Activated T-helper 1 cell treated with anti-CD3 and anti-CD28 coated beads, Interleukin-12 subunit alpha, Interleukin-12 subunit beta, Interleukin-2, Interleukin-4 antibody, amounts not matched to agents 30 ng/mL and 10 ng/mL and 1 ng/mL, durations not matched to agents 14 hours and 24 hours and 36 hours (primary cell): ENCODE measurements at regions not wholly inside any gene's neighbourhood (a gene's known extent, or its start where the extent isn't known, plus 50 kb on each side); places are given as distances from the start of the nearest gene placed in this dataset.
"Not testable (repeated sequence)": the region's sequence is repeated elsewhere in the genome, so short reads cannot be mapped to it uniquely, and the experiment has no call there.

Experiments used
- DNase-seq: peaks from one replicate; pipeline ENCODE4 v3.0.0; 2021; ENCODE audit warnings: low spot score
- H3K27ac Mint-ChIP-seq: one replicate; pipeline ENCODE4 v1.8.0; 2021; ENCODE audit warnings: mild to moderate bottlenecking, mixed read lengths
- H3K27me3 Mint-ChIP-seq: one replicate; pipeline ENCODE4 v1.8.0; 2022; ENCODE audit warnings: mild to moderate bottlenecking, moderate library complexity, mixed read lengths; ENCODE audit not compliant: insufficient read depth
- H3K36me3 Mint-ChIP-seq: one replicate; pipeline ENCODE4 v1.8.0; 2021; ENCODE audit warnings: low read depth, mixed read lengths
- H3K4me1 Mint-ChIP-seq: one replicate; pipeline ENCODE4 v1.8.0; 2021; ENCODE audit warnings: low read depth, mixed read lengths
- H3K4me3 Mint-ChIP-seq: one replicate; pipeline ENCODE4 v1.8.0; 2021; ENCODE audit warnings: mild to moderate bottlenecking, moderate library complexity, mixed read lengths
- H3K9me3 Mint-ChIP-seq: one replicate; pipeline ENCODE4 v1.8.0; 2021; ENCODE audit warnings: mixed read lengths
- intact Hi-C: fragments of 100-400 bp; cut with micrococcal nuclease; formaldehyde crosslinking; loops from one replicate; pipeline ENCODE4 v1.15.1; 2024

DNA sequence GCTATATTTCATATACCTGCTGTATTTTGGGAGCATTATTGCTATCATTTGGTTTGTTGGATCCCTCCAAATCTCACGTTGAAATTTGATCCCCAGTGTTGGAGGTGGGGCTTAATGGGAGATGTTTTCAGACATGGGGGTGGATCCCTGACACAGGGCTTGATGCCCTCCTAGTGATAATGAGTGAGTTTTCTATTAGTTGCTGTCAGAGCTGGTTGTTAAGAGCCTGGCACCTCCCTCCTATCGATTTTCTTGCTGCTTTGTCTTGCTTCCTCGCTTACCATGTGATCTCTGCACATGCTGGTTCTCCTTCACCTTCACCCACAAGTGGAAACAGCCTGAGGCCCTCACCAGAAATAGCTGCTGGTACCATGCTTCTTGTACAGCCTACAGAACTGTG, 259.9 kb upstream of the STARD13 start:
- Mint-ChIP-seq H3K27me3 (no peaks in the 10 kb centered on the region), H3K36me3 (peaks cover under 1% of the 10 kb centered on the region), H3K27ac (peak overlapping the region; percentile 77), H3K4me1 (peaks cover 41% of the 10 kb centered on the region), H3K9me3 (peaks cover 7% of the 10 kb centered on the region), H3K4me3 (peak overlapping the region; percentile 37)
- intact Hi-C loops, result loop anchor here (10.0 kb wide), 1 partner anchor 1511 kb away; the partner anchor contains the start of gene FRY
- no peak for DNase-seq

DNA sequence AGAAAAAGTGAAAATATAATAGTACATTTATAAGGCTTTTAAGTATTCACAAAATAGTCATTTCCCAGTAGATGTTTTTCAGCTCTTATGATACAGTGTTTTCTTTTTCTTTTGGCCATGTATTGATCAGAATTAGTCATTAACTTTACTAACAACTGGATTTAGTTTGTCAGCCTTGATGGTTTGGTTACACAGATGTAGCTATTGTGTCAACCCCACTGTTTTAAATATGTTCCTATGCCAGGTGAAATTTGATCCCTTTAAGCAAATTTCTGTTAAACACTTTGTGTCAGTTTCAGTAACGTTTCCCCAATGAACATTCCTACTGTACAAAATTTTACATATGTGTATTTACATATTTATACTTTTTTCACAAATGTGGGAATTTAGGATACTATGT, 261.5 kb upstream of the STARD13 start:
- no peak for DNase-seq
- H3K27ac Mint-ChIP-seq, result no peak overlapping the region
- peaks cover 27% of the 10 kb centered on the region for H3K4me1 Mint-ChIP-seq

DNA sequence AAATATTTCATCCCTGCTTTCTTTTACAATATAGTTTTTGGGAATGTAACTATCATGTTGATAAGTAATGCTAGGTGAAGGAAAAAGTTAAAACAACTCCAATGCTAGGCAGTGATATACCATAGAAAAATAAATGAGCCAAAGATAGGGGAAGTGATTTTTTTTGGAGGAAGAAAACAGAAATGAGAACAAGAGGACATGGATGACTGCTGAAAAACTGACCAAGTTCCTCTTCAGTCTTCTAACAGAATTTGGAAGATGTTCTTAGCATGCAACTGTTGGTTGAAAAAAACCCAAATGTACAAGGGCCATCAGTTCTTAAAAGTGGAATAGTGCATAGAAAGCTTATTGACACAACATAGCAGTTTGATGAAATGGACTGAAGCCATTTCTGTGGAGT, 262.5 kb upstream of the STARD13 start:
- intact Hi-C loops, result loop anchor here (10.0 kb wide), 1 partner anchor 1513 kb away; the partner anchor contains the start of gene FRY

More for the DNA sequence above, 261.5 kb upstream of the STARD13 start:
- H3K4me3 Mint-ChIP-seq, result no peak overlapping the region
- intact Hi-C loops, result loop anchor here (10.0 kb wide), 1 partner anchor 1512 kb away; the partner anchor contains the start of gene FRY
- H3K9me3 Mint-ChIP-seq, result peaks cover 8% of the 10 kb centered on the region
- H3K27me3 Mint-ChIP-seq, result no peaks in the 10 kb centered on the region
- H3K36me3 Mint-ChIP-seq, result no peaks in the 10 kb centered on the region

DNA sequence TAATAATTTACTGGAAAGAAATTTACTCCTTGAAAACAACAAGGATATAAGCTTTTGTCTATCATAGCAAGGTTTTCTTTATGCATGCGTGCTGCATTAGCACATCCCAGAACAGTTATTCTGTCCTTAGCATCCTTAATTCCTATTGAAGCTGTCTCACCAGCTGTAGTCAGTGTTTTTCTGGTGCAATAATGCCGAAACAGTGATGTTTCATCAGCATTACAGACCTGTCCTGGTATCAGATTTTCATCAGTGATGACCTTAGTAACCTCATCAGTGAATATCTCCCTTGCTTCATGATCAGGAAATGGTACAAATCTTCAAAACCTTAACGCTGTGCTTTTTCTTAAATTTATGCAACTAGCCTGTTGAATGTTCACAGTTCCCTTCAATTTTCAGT, 264.7 kb upstream of the STARD13 start:
- H3K4me3 Mint-ChIP-seq, result no peak overlapping the region
- intact Hi-C loops, result no loop called here
- H3K36me3 Mint-ChIP-seq, result no peaks in the 10 kb centered on the region
- H3K4me1 Mint-ChIP-seq, result peaks cover 20% of the 10 kb centered on the region
- H3K9me3 Mint-ChIP-seq, result peaks cover 8% of the 10 kb centered on the region
- no peak overlapping the region for H3K27ac Mint-ChIP-seq
- no peak for DNase-seq
- no peaks in the 10 kb centered on the region for H3K27me3 Mint-ChIP-seq

More for the DNA sequence above, 262.5 kb upstream of the STARD13 start:
- Mint-ChIP-seq H3K36me3 (no peaks in the 10 kb centered on the region), H3K27me3 (no peaks in the 10 kb centered on the region), H3K27ac (no peak overlapping the region), H3K4me3 (no peak overlapping the region), H3K9me3 (peaks cover 8% of the 10 kb centered on the region), H3K4me1 (peaks cover 27% of the 10 kb centered on the region)
- DNase-seq, result no peak

DNA sequence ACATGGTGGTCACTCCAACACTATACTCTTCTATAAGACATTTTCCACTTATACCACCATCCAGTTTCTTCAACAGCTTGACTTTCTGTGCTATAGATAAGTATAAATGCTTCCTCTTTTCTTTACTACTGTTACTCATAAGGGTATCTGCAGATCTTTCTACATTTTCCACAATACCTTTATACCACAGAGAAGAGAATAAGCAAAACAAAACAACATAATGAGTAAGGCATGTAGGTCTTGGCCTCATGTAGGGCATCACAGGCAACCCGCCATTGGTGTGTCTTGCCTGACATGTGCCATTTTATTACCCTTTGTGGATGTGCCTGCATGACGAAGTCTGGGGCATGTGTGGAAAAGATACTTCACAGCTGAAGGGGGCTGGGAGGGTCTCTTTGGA, 265.3 kb upstream of the STARD13 start:
- Mint-ChIP-seq H3K4me1 (peaks cover 20% of the 10 kb centered on the region), H3K4me3 (no peak overlapping the region), H3K36me3 (no peaks in the 10 kb centered on the region), H3K27me3 (no peaks in the 10 kb centered on the region), H3K27ac (peak overlapping the region; percentile 47), H3K9me3 (peaks cover 8% of the 10 kb centered on the region)
- no peak for DNase-seq
- intact Hi-C loops, result no loop called here

GRCh38 chr13:33554919-33555791, 262.8 kb upstream of the RFC3 start:
- no peak for DNase-seq
- no peaks in the 10 kb centered on the region for H3K36me3 Mint-ChIP-seq
- H3K4me1 Mint-ChIP-seq, result peaks cover 27% of the 10 kb centered on the region
- H3K4me3 Mint-ChIP-seq, result no peak overlapping the region
- peaks cover 4% of the 10 kb centered on the region for H3K9me3 Mint-ChIP-seq
- peak overlapping the region; percentile 7 for H3K27ac Mint-ChIP-seq
- intact Hi-C loops, result loop anchor here (2.0 kb wide), 1 partner anchor 58 kb away; no protein-coding TSS in a partner anchor
- H3K27me3 Mint-ChIP-seq, result no peaks in the 10 kb centered on the region

DNA sequence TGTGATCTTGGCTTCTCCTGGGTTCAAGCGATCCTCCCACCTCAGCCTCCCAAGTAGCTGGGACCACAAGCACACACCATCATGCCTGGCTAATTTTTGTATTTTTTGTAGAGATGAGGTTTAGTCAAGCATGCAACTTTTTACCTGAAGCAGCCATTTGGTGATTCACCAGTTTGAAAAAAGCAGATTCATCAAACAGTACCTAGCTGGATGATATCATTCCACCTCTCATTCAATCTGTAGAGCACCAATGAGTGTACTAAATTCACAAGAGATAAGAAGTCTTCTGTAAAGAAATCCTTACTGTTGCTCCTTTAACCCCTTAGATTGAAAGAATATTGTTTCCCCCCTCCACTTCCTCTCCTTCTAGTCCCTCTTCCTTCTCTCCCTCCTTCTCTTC, 261.1 kb upstream of the RFC3 start:
- peaks cover 26% of the 10 kb centered on the region for H3K4me1 Mint-ChIP-seq
- no peaks in the 10 kb centered on the region for H3K27me3 Mint-ChIP-seq
- H3K4me3 Mint-ChIP-seq, result no peak overlapping the region
- H3K27ac Mint-ChIP-seq, result no peak overlapping the region
- DNase-seq, result no peak
- intact Hi-C loops, result no loop called here
- H3K36me3 Mint-ChIP-seq, result no peaks in the 10 kb centered on the region
- H3K9me3 Mint-ChIP-seq, result no peaks in the 10 kb centered on the region

DNA sequence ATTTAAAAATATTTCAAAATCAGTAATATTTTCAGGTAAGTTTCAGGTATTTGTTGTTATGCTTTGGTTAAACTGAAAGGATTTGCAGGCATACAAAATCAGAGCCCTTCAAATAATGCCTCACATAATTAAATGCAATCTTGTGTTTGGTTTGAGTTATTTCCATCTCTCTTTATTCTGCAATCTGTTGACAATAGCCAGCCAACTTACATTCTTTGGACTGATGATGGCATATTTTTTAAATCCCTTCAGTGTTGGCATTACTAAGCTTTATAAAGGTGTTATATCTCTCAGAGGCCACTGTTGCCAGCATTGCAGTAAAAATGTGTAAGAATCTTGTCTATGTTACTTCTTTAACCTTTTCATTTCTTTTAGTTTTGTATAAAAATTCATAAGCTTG, 257.2 kb upstream of the RFC3 start:
- Mint-ChIP-seq H3K4me1 (peaks cover 8% of the 10 kb centered on the region), H3K9me3 (no peaks in the 10 kb centered on the region), H3K4me3 (no peak overlapping the region), H3K27ac (no peak overlapping the region), H3K36me3 (no peaks in the 10 kb centered on the region), H3K27me3 (no peaks in the 10 kb centered on the region)
- DNase-seq, result no peak
- intact Hi-C loops, result loop anchor here (1.0 kb wide), 1 partner anchor 11 kb away; no protein-coding TSS in a partner anchor

- Mint-ChIP-seq H3K27me3 (no peaks in the 10 kb centered on the region), H3K4me3 (no peak overlapping the region), H3K9me3 (no peaks in the 10 kb centered on the region), H3K27ac (no peak overlapping the region), H3K36me3 (no peaks in the 10 kb centered on the region), H3K4me1 (peaks cover 6% of the 10 kb centered on the region)
- intact Hi-C loops, result no loop called here
- DNase-seq, result no peak
Observed at GRCh38 chr13:33561627-33562026, 256.3 kb upstream of the RFC3 start.

- Mint-ChIP-seq H3K4me1 (peaks cover 6% of the 10 kb centered on the region), H3K36me3 (no peaks in the 10 kb centered on the region), H3K4me3 (no peak overlapping the region), H3K27me3 (no peaks in the 10 kb centered on the region), H3K9me3 (peaks cover 4% of the 10 kb centered on the region), H3K27ac (no peak overlapping the region)
- intact Hi-C loops, result loop anchor here (1.0 kb wide), 1 partner anchor 11 kb away; no protein-coding TSS in a partner anchor
- no peak for DNase-seq
Observed at GRCh38 chr13:33571618-33572017, 246.3 kb upstream of the RFC3 start.

GRCh38 chr13:33572322-33572721, 245.6 kb upstream of the RFC3 start:
- H3K27me3 Mint-ChIP-seq, H3K4me1 Mint-ChIP-seq, DNase-seq, intact Hi-C loops, H3K27ac Mint-ChIP-seq, H3K9me3 Mint-ChIP-seq, H3K36me3 Mint-ChIP-seq, H3K4me3 Mint-ChIP-seq: not testable (repeated sequence)

DNA sequence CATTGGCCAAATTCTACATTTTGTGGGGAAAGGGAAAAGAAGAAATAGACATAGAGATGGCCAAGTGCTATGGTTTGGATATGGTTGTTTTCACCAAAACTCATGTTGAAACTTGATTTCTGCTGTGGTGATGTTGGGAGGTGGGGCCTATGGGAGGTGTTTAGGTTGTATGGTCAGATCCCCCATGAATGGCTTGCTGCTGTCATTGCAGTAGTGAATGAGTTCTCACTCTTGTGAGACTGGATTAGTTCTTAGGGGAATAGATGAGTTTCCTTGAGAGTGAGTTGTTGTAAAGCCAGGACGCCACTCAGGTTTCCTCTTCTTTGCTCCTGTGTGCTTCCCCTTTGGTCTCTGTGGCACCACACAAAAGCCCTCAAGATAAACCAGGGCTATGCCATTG, 242.6 kb upstream of the RFC3 start:
- Mint-ChIP-seq H3K27ac (no peak overlapping the region), H3K9me3 (peaks cover 4% of the 10 kb centered on the region), H3K27me3 (no peaks in the 10 kb centered on the region), H3K4me3 (no peak overlapping the region), H3K4me1 (peaks cover 6% of the 10 kb centered on the region), H3K36me3 (no peaks in the 10 kb centered on the region)
- intact Hi-C loops, result no loop called here
- no peak for DNase-seq

DNA sequence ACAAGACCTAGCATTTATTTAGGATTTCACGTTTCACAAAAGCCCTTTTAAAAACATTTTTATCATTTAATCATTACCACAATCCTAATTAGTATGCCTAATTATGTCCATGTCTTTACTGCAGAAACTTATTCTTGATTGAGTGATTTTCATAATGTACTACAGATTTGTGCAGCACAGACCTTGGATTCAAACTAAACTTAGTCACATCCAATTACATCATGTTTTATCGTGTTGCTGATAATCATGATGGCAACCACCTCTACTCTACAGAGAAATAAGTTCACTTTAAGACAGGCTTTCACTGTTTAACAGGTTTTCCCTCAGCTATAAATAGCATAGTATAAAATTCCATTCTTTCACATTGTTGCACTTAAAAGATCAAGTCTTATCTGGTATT, 240.9 kb upstream of the RFC3 start:
- Mint-ChIP-seq H3K4me3 (no peak overlapping the region), H3K27me3 (no peaks in the 10 kb centered on the region), H3K27ac (no peak overlapping the region), H3K4me1 (peaks cover 6% of the 10 kb centered on the region), H3K36me3 (no peaks in the 10 kb centered on the region), H3K9me3 (peaks cover 4% of the 10 kb centered on the region)
- DNase-seq, result no peak
- intact Hi-C loops, result no loop called here
